ENCODE measurements at regions not wholly inside any gene's neighbourhood (a gene's known extent, or its start where the extent isn't known, plus 50 kb on each side); places are given as distances from the start of the nearest gene placed in this dataset.

DNA sequence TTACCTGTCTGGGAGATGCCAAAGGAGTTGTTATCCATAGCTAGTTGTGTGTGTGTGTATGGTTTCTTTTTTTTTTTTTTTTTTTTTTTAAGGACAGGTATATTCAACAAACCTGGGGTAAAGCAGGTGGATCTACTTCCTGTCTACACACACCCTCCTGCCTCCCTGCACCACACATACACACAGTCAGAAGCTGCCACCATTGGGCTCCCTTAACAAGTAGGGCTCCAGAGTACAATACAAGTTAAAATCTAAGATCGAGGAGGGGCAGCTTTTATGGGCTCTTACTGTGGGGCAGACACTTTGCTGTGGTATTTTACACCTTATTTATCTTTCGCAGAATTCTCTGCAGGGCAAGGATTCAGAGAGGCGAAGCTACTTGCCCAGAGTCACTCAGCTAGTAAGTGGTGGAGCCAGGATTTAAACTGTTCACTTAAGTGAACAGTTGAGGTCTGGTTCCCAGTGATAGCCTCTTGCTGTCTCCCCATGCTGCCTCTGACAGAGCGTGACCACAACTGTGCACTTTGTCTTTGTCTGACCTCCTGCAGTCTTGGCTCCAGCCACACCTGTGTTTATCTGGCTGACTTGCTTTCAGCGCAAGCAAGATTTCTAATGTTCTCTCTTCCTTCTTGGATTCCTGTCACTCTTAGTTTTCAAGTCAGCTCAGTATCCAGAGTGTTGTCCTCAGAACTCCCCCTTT is 135.0 kb downstream of the CSNK2A3 start:
- TF ChIP-seq, protein P1, sequence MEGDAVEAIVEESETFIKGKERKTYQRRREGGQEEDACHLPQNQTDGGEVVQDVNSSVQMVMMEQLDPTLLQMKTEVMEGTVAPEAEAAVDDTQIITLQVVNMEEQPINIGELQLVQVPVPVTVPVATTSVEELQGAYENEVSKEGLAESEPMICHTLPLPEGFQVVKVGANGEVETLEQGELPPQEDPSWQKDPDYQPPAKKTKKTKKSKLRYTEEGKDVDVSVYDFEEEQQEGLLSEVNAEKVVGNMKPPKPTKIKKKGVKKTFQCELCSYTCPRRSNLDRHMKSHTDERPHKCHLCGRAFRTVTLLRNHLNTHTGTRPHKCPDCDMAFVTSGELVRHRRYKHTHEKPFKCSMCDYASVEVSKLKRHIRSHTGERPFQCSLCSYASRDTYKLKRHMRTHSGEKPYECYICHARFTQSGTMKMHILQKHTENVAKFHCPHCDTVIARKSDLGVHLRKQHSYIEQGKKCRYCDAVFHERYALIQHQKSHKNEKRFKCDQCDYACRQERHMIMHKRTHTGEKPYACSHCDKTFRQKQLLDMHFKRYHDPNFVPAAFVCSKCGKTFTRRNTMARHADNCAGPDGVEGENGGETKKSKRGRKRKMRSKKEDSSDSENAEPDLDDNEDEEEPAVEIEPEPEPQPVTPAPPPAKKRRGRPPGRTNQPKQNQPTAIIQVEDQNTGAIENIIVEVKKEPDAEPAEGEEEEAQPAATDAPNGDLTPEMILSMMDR (IDR thresholded peaks at IDR 0.05; ENCODE audit: insufficient read depth, low read length) = no peak
- TF ChIP-seq POLR2AphosphoS5 (IDR thresholded peaks at IDR 0.05; ENCODE audit: low read depth) (no peak), GABPA (IDR thresholded peaks at IDR 0.05; ENCODE audit: low read depth) (no peak)

Data from HL-60 (cell line).